H9 (cell line): ENCODE measurements at regions not wholly inside any gene's neighbourhood (a gene's known extent, or its start where the extent isn't known, plus 50 kb on each side); places are given as distances from the start of the nearest gene placed in this dataset.

Source experiments
- DNase-seq: peaks from one replicate; pipeline ENCODE4 v3.0.0-alpha.2; 2017
- H2AFZ ChIP-seq: one replicate; pipeline ENCODE4 v1.6.1; 2013; ENCODE audit warnings: mild to moderate bottlenecking, low read length, control low read depth, moderate library complexity
- H2AK5ac ChIP-seq: 2 replicates; pipeline ENCODE4 v1.6.1; 2013; ENCODE audit warnings: low read length, control low read depth, mixed read lengths; ENCODE audit not compliant: insufficient read length
- H2BK120ac ChIP-seq: one replicate; pipeline ENCODE4 v1.6.1; 2013; ENCODE audit warnings: low read depth, mild to moderate bottlenecking, low read length, control low read depth, inconsistent platforms; ENCODE audit not compliant: poor library complexity, severe bottlenecking
- H2BK12ac ChIP-seq: 2 replicates; pipeline ENCODE4 v1.6.1; 2013; ENCODE audit warnings: low read length, control low read depth, mixed read lengths, low read depth; ENCODE audit not compliant: insufficient read length
- H2BK15ac ChIP-seq: 2 replicates; pipeline ENCODE4 v1.6.1; 2013; ENCODE audit warnings: low read depth, low read length, control low read depth
- H2BK20ac ChIP-seq: one replicate; pipeline ENCODE4 v1.6.1; 2013; ENCODE audit warnings: low read depth, mild to moderate bottlenecking, low read length, control low read depth, inconsistent platforms; ENCODE audit not compliant: poor library complexity, severe bottlenecking
- H2BK5ac ChIP-seq: 2 replicates; pipeline ENCODE4 v1.6.1; 2013; ENCODE audit warnings: low read length, control low read depth, mixed read lengths; ENCODE audit not compliant: insufficient read length
- H3K14ac ChIP-seq: 2 replicates; pipeline ENCODE4 v1.6.1; 2013; ENCODE audit warnings: low read length, control low read depth; ENCODE audit not compliant: insufficient read depth
- H3K18ac ChIP-seq: 2 replicates; pipeline ENCODE4 v1.6.1; 2013; ENCODE audit warnings: low read depth, mild to moderate bottlenecking, mixed read lengths, low read length, control low read depth; ENCODE audit not compliant: insufficient read length
- H3K23ac ChIP-seq: 2 replicates; pipeline ENCODE4 v1.6.1; 2013; ENCODE audit warnings: low read length, control low read depth, mixed read lengths, low read depth; ENCODE audit not compliant: insufficient read length
- H3K23me2 ChIP-seq: 2 replicates; pipeline ENCODE4 v1.6.1; 2013; ENCODE audit warnings: low read depth, mild to moderate bottlenecking, mixed read lengths, low read length, control low read depth; ENCODE audit not compliant: insufficient read length, poor library complexity, severe bottlenecking
- H3K27ac ChIP-seq: 2 replicates; pipeline ENCODE4 v1.5.1; 2013; ENCODE audit warnings: low read length, control low read depth, mixed read lengths, low read depth; ENCODE audit not compliant: insufficient read length
- H3K27me3 ChIP-seq: 2 replicates; pipeline ENCODE4 v1.6.1; 2013; ENCODE audit warnings: low read length, control low read depth, inconsistent platforms; ENCODE audit not compliant: insufficient read depth
- H3K4ac ChIP-seq: 2 replicates; pipeline ENCODE4 v1.6.1; 2013; ENCODE audit warnings: low read depth, mild to moderate bottlenecking, control low read depth, inconsistent platforms, low read length, moderate library complexity
- H3K4me1 ChIP-seq: 2 replicates; pipeline ENCODE4 v1.6.1; 2013; ENCODE audit warnings: low read length, control low read depth, inconsistent platforms; ENCODE audit not compliant: insufficient read depth
- H3K4me2 ChIP-seq: 2 replicates; pipeline ENCODE4 v1.6.1; 2013; ENCODE audit warnings: low read length, control low read depth, mixed read lengths; ENCODE audit not compliant: insufficient read length, insufficient read depth
- H3K56ac ChIP-seq: 2 replicates; pipeline ENCODE4 v1.6.1; 2013; ENCODE audit warnings: low read depth, mild to moderate bottlenecking, mixed read lengths, low read length, control low read depth; ENCODE audit not compliant: insufficient read length
- H3K79me1 ChIP-seq: 2 replicates; pipeline ENCODE4 v1.6.1; 2013; ENCODE audit warnings: low read depth, mild to moderate bottlenecking, moderate library complexity, low read length, control low read depth, inconsistent platforms; ENCODE audit not compliant: insufficient read depth, poor library complexity, severe bottlenecking
- H3K79me2 ChIP-seq: 2 replicates; pipeline ENCODE4 v1.6.1; 2013; ENCODE audit warnings: low read length, control low read depth, inconsistent platforms; ENCODE audit not compliant: insufficient read depth
- H3K9ac ChIP-seq: 2 replicates; pipeline ENCODE4 v1.6.1; 2013; ENCODE audit warnings: low read length, control low read depth, mixed read lengths; ENCODE audit not compliant: insufficient read length; ENCODE audit errors: extremely low read depth
- H3K9me3 ChIP-seq: one replicate; pipeline ENCODE4 v1.6.1; 2013; ENCODE audit warnings: low read depth, low read length, inconsistent platforms; ENCODE audit not compliant: control insufficient read depth
- H3T11ph ChIP-seq: one replicate; pipeline ENCODE4 v1.6.1; 2013; ENCODE audit warnings: mild to moderate bottlenecking, low read length, control low read depth, inconsistent platforms
- H4K20me1 ChIP-seq: one replicate; pipeline ENCODE4 v1.6.1; 2013; ENCODE audit not compliant: control insufficient read depth, insufficient read length, insufficient read depth
- H4K5ac ChIP-seq: 2 replicates; pipeline ENCODE4 v1.6.1; 2013; ENCODE audit warnings: low read depth, mild to moderate bottlenecking, mixed read lengths, low read length, control low read depth; ENCODE audit not compliant: insufficient read length
- H4K8ac ChIP-seq: replicated peaks from 2 replicates; pipeline ENCODE4 v1.6.1; 2013; ENCODE audit warnings: low read length, control low read depth, mixed read lengths, low read depth; ENCODE audit not compliant: insufficient read length
- H4K91ac ChIP-seq: 2 replicates; pipeline ENCODE4 v1.6.1; 2013; ENCODE audit warnings: low read depth, mild to moderate bottlenecking, moderate library complexity, mixed read lengths, low read length, control low read depth; ENCODE audit not compliant: insufficient read length
- H3K27ac Mint-ChIP-seq, 3 experiments: 2 replicates in 2 of 3; 3 replicates in 1 of 3; pipeline ENCODE4 v1.8.0; 2020 to 2021; ENCODE audit warnings: mixed read lengths in 3 of 3, mild to moderate bottlenecking in 1 of 3, moderate library complexity in 1 of 3
- H3K27me3 Mint-ChIP-seq: 2 replicates; pipeline ENCODE4 v1.8.0; 2021; ENCODE audit warnings: low read depth, mild to moderate bottlenecking, moderate library complexity, mixed read lengths
- H3K36me3 Mint-ChIP-seq, 3 experiments: 2 replicates in 2 of 3; 3 replicates in 1 of 3; pipeline ENCODE4 v1.8.0; 2020 to 2021; ENCODE audit warnings: low read depth in 3 of 3, mixed read lengths in 3 of 3; ENCODE audit not compliant: insufficient read depth in 1 of 3
- H3K4me1 Mint-ChIP-seq, 2 experiments: 2 replicates each; pipeline ENCODE4 v1.8.0; 2020; ENCODE audit warnings: mixed read lengths in 2 of 2
- H3K4me3 Mint-ChIP-seq, 2 experiments: 2 replicates in 1 of 2; 3 replicates in 1 of 2; pipeline ENCODE4 v1.8.0; 2020 to 2021; ENCODE audit warnings: mild to moderate bottlenecking in 2 of 2, mixed read lengths in 2 of 2, moderate library complexity in 1 of 2
- H3K9me3 Mint-ChIP-seq, 2 experiments: 2 replicates in 1 of 2; 3 replicates in 1 of 2; pipeline ENCODE4 v1.8.0; 2020; ENCODE audit warnings: mild to moderate bottlenecking in 2 of 2, mixed read lengths in 2 of 2, moderate library complexity in 1 of 2
- CTCF ChIP-seq: fragments of 200-600 bp; sonication (generic); conservative IDR thresholded peaks from 3 replicates; pipeline ENCODE4 v1.8.0; 2021; ENCODE audit warnings: antibody characterized with exemption, mild to moderate bottlenecking
- WGBS: extraction: QIAGEN DNeasy Blood & Tissue Kit; methylation state at CpG from one replicate; pipeline ENCODE4 v1.1.7; 2013; ENCODE audit warnings: missing lambda C conversion rate, low lambda C conversion rate, mixed read lengths; ENCODE audit not compliant: insufficient read length; ENCODE audit errors: extremely low coverage; 5-methylcytosine and 5-hydroxymethylcytosine counted together

- Histone ChIP-seq H2BK20ac (no peak overlapping the region), H3K79me2 (no peaks in the 10 kb centered on the region), H2AK5ac (no peak overlapping the region), H4K5ac (no peak overlapping the region), H3K14ac (no peak overlapping the region), H3K18ac (no peak overlapping the region), H3K23ac (no peak overlapping the region), H3T11ph (no peak overlapping the region), H4K20me1 (no peaks in the 10 kb centered on the region), H2BK5ac (no peak overlapping the region), H4K8ac (no peak overlapping the region), H2BK120ac (no peak overlapping the region), H2BK12ac (no peak overlapping the region), H3K79me1 (no peaks in the 10 kb centered on the region), H3K27me3 (no peaks in the 10 kb centered on the region), H3K4ac (no peak overlapping the region), H3K23me2 (no peaks in the 10 kb centered on the region), H3K56ac (no peak overlapping the region), H3K4me2 (no peak overlapping the region), H3K9me3 (no peaks in the 10 kb centered on the region), H3K9ac (no peak overlapping the region), H3K27ac (no peak overlapping the region), H2BK15ac (no peak overlapping the region), H3K4me1 (no peaks in the 10 kb centered on the region), H4K91ac (no peak overlapping the region), H2AFZ (no peak overlapping the region)
- DNase-seq = no peak
- no peak for TF ChIP-seq CTCF
- no peak overlapping the region for H3K4me3 Mint-ChIP-seq
- H3K27me3 Mint-ChIP-seq = peaks cover 2% of the 10 kb centered on the region; the same call in 1 of the 2 replicates
- WGBS = no CpG with 5 or more reads among the region's 1 CpG
- H3K9me3 Mint-ChIP-seq = no peaks in the 10 kb centered on the region; a peak in 2 of 5 replicates
- no peak overlapping the region for H3K27ac Mint-ChIP-seq
- peaks cover 4 to 5% of the 10 kb centered on the region in 2 experiments for H3K4me1 Mint-ChIP-seq
- H3K36me3 Mint-ChIP-seq = no peaks in the 10 kb centered on the region; a peak in 1 of 7 replicates
These were observed 691.9 kb downstream of the NR2F1-AS1 start for GRCh38 chr5:92889140-92889539.
